H1 (cell line): ENCODE measurements at regions not wholly inside any gene's neighbourhood (a gene's known extent, or its start where the extent isn't known, plus 50 kb on each side); places are given as distances from the start of the nearest gene placed in this dataset.

Experiments
- CEBPB ChIP-seq: IDR thresholded peaks from 2 replicates; pipeline ENCODE4 v1.6.1; 2012; ENCODE audit warnings: low read depth, low read length
- KDM1A ChIP-seq: fragments of 200-600, 300-600 bp; sonication (generic); IDR thresholded peaks from 2 replicates; pipeline ENCODE4 v1.7.1; 2016; ENCODE audit warnings: mild to moderate bottlenecking, low read length, borderline replicate concordance
- TF ChIP-seq, protein P1 (sequence below): IDR thresholded peaks from 2 replicates; pipeline ENCODE4 v1.6.1; 2012; ENCODE audit warnings: low read length, inconsistent platforms

DNA sequence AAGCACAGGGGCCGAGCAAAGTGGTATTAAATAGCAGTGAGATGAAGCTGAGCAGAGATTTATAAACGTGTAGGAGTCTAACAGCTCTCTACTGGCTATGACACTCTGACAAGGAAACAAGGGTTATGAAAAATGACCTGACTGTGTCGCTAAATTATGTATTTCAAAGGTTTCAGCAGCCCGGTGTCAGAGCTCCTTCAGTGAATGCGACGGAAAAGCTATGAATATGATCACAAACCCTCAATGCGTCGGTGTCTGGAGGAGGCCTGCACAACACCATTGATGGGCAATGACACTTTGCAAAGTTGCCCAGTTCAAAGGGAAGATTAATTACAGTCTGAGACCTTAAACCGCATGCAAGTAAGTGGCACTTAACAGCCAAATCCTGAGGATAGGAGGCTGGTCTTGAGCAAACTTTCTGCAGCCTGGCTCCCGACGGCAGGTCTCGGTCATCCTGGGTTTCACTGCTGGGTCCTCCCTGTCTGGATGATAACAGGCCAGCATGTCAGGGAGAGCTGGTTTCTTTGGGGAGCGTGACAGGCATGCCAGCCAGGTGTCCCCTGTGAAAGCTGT lies 615.1 kb upstream of the SALL3 start (continued):
- TF ChIP-seq, protein P1, sequence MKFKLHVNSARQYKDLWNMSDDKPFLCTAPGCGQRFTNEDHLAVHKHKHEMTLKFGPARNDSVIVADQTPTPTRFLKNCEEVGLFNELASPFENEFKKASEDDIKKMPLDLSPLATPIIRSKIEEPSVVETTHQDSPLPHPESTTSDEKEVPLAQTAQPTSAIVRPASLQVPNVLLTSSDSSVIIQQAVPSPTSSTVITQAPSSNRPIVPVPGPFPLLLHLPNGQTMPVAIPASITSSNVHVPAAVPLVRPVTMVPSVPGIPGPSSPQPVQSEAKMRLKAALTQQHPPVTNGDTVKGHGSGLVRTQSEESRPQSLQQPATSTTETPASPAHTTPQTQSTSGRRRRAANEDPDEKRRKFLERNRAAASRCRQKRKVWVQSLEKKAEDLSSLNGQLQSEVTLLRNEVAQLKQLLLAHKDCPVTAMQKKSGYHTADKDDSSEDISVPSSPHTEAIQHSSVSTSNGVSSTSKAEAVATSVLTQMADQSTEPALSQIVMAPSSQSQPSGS: no peak
- TF ChIP-seq CEBPB (no peak), KDM1A (no peak)
